Mesenchymal stem cell (in vitro differentiated cells and primary cell): ENCODE measurements at regions not wholly inside any gene's neighbourhood (a gene's known extent, or its start where the extent isn't known, plus 50 kb on each side); places are given as distances from the start of the nearest gene placed in this dataset.

Source experiments
- DNase-seq: peaks from one replicate; pipeline ENCODE4 v3.0.0-alpha.2; 2013
- H2AFZ ChIP-seq: one replicate; pipeline ENCODE4 v1.6.1; 2013; ENCODE audit warnings: low read depth, mild to moderate bottlenecking, control low read depth, inconsistent platforms, low read length, moderate library complexity
- H2AK5ac ChIP-seq: 2 replicates; pipeline ENCODE4 v1.6.1; 2013; ENCODE audit warnings: low read length, moderate library complexity, mild to moderate bottlenecking, inconsistent platforms; ENCODE audit not compliant: severe bottlenecking
- H2BK120ac ChIP-seq: one replicate; pipeline ENCODE4 v1.6.1; 2013; ENCODE audit warnings: low read depth, mild to moderate bottlenecking, inconsistent platforms, low read length, moderate library complexity
- H2BK12ac ChIP-seq, 2 experiments: one replicate each; pipeline ENCODE4 v1.6.1; 2013; ENCODE audit warnings: inconsistent platforms in 2 of 2, low read length in 2 of 2, mild to moderate bottlenecking in 2 of 2, moderate library complexity in 2 of 2, control low read depth in 1 of 2
- H2BK15ac ChIP-seq: one replicate; pipeline ENCODE4 v1.6.1; 2013; ENCODE audit warnings: mild to moderate bottlenecking, low read depth, inconsistent platforms; ENCODE audit not compliant: poor library complexity, severe bottlenecking
- H2BK5ac ChIP-seq: 2 replicates; pipeline ENCODE4 v1.6.1; 2013; ENCODE audit warnings: low read depth, mild to moderate bottlenecking, low read length, control low read depth, inconsistent platforms; ENCODE audit not compliant: poor library complexity, severe bottlenecking
- H3K14ac ChIP-seq, 2 experiments: one replicate each; pipeline ENCODE4 v1.6.1; 2013; ENCODE audit warnings: inconsistent platforms in 2 of 2, low read length in 2 of 2, control low read depth in 1 of 2, mild to moderate bottlenecking in 1 of 2, moderate library complexity in 1 of 2
- H3K18ac ChIP-seq, 2 experiments: one replicate each; pipeline ENCODE4 v1.6.1; 2013; ENCODE audit warnings: inconsistent platforms in 2 of 2, low read length in 2 of 2, control low read depth in 1 of 2, low read depth in 1 of 2, mild to moderate bottlenecking in 1 of 2
- H3K23ac ChIP-seq, 2 experiments: one replicate each; pipeline ENCODE4 v1.6.1; 2013; ENCODE audit warnings: inconsistent platforms in 2 of 2, low read length in 2 of 2, mild to moderate bottlenecking in 2 of 2, moderate library complexity in 2 of 2, control low read depth in 1 of 2
- H3K27ac ChIP-seq: 2 replicates; pipeline ENCODE4 v1.5.1; 2013; ENCODE audit warnings: mild to moderate bottlenecking, moderate library complexity, low read length, control low read depth, inconsistent platforms; ENCODE audit not compliant: poor library complexity, severe bottlenecking
- H3K27me3 ChIP-seq, 2 experiments: 2 replicates each; pipeline versions ENCODE4 v1.6.1 to v1.7.0; 2013; ENCODE audit warnings: low read length in 2 of 2, mild to moderate bottlenecking in 2 of 2, moderate library complexity in 2 of 2, control low read depth in 1 of 2, inconsistent platforms in 1 of 2; ENCODE audit not compliant: control insufficient read depth in 1 of 2, insufficient read depth in 1 of 2
- H3K36me3 ChIP-seq, 2 experiments: 2 replicates each; pipeline versions ENCODE4 v1.6.1 to v1.7.0; 2013; ENCODE audit warnings: low read length in 2 of 2, control low read depth in 1 of 2, inconsistent platforms in 1 of 2, low read depth in 1 of 2, mild to moderate bottlenecking in 1 of 2; ENCODE audit not compliant: insufficient read depth in 2 of 2, control insufficient read depth in 1 of 2
- H3K4ac ChIP-seq, 2 experiments: one replicate each; pipeline ENCODE4 v1.6.1; 2013; ENCODE audit warnings: inconsistent platforms in 2 of 2, low read length in 2 of 2, mild to moderate bottlenecking in 2 of 2, moderate library complexity in 2 of 2, control low read depth in 1 of 2, low read depth in 1 of 2
- H3K4me1 ChIP-seq: 2 replicates; pipeline ENCODE4 v1.6.1; 2013; ENCODE audit warnings: low read depth, low read length, control low read depth; ENCODE audit not compliant: control insufficient read depth, insufficient read depth
- H3K4me2 ChIP-seq: 2 replicates; pipeline ENCODE4 v1.6.1; 2013; ENCODE audit warnings: low read length, mild to moderate bottlenecking, inconsistent platforms; ENCODE audit not compliant: poor library complexity, severe bottlenecking
- H3K4me3 ChIP-seq, 2 experiments: 2 replicates each; pipeline versions ENCODE4 v1.5.1 to v1.7.0; 2013; ENCODE audit warnings: low read length in 2 of 2, mild to moderate bottlenecking in 2 of 2, control low read depth in 1 of 2, low read depth in 1 of 2; ENCODE audit not compliant: insufficient read depth in 1 of 2
- H3K79me1 ChIP-seq: replicated peaks from 2 replicates; pipeline ENCODE4 v1.6.1; 2013; ENCODE audit warnings: mild to moderate bottlenecking, control low read depth, low read length, inconsistent platforms; ENCODE audit not compliant: poor library complexity, severe bottlenecking
- H3K9ac ChIP-seq: 2 replicates; pipeline ENCODE4 v1.7.0; 2013; ENCODE audit warnings: mild to moderate bottlenecking, low read length, moderate library complexity
- H3K9me3 ChIP-seq: 2 replicates; pipeline ENCODE4 v1.7.0; 2013; ENCODE audit warnings: mild to moderate bottlenecking, low read length; ENCODE audit not compliant: control insufficient read depth
- H4K8ac ChIP-seq: one replicate; pipeline ENCODE4 v1.6.1; 2013; ENCODE audit warnings: inconsistent platforms, mild to moderate bottlenecking, low read length, moderate library complexity
- H4K91ac ChIP-seq: one replicate; pipeline ENCODE4 v1.6.1; 2013; ENCODE audit warnings: mild to moderate bottlenecking, low read length, inconsistent platforms
- whole genome bisulfite sequencing: methylation state at CpG from one replicate; pipeline ENCODE4 v1.1.7; 2013; ENCODE audit warnings: mixed read lengths; 5-methylcytosine and 5-hydroxymethylcytosine counted together

DNA sequence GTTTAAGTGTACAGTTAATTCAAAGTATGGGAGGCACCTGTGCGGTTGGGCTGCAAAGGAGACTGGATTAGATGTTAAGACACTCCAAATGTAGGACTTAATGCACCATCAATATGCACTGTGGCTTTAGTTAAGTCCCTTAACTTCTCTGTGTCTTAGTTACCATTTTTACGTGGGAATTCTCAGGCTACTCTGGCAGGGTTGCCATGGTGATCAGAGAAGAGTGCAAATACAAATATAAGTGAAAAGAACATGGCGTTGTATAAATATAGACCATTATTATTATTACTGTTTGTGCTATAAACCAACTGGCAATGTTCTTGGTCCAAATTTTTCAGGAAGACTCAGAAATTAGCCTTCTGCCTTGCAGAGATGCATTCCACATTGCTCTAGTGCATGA is 595.6 kb downstream of the NPHP4 start:
- H3K36me3 ChIP-seq, result no peaks in the 10 kb centered on the region
- no peak overlapping the region for H2BK5ac ChIP-seq
- DNase-seq, result no peak
- H3K4me2 ChIP-seq, result no peak overlapping the region
- no peak overlapping the region for H2AFZ ChIP-seq
- no peak overlapping the region for H2BK12ac ChIP-seq
- 47% methylated on average over 2 of the region's 3 CpGs for WGBS
- H2BK15ac ChIP-seq, result no peak overlapping the region
- H3K9ac ChIP-seq, result no peak overlapping the region
- no peak overlapping the region for H2AK5ac ChIP-seq
- H2BK120ac ChIP-seq, result no peak overlapping the region
- no peak overlapping the region for H3K27ac ChIP-seq
- H4K91ac ChIP-seq, result no peak overlapping the region
- no peaks in the 10 kb centered on the region for H3K79me1 ChIP-seq
- no peak overlapping the region for H3K23ac ChIP-seq
- no peak overlapping the region for H3K4ac ChIP-seq
- H3K9me3 ChIP-seq, result no peaks in the 10 kb centered on the region
- no peak overlapping the region for H4K8ac ChIP-seq
- no peak overlapping the region for H3K14ac ChIP-seq
- no peaks in the 10 kb centered on the region for H3K4me1 ChIP-seq
- H3K18ac ChIP-seq, result no peak overlapping the region
- H3K4me3 ChIP-seq, result no peak overlapping the region
- H3K27me3 ChIP-seq, result no peaks in the 10 kb centered on the region

DNA sequence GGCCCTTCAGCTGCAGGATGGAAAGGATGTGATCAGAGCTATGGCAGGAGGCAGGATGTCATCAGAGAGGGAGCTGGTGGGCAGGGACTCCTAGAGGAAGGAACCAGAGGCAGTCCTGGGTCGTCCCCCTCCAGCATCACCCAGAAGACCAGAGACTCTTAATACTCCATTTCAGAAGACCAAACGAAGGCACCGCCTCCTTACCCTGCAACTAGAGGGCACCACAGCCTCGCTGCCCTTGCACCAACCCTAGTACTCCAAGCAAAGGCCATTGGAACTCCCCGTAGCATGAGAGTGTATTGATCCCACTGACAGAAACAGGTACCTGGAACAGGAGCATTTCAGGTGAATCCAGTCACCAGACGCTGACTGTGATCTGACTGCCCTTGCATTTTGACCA is 598.1 kb downstream of the NPHP4 start:
- Histone ChIP-seq H2AK5ac (no peak overlapping the region), H3K9me3 (peaks cover 5% of the 10 kb centered on the region), H4K8ac (no peak overlapping the region), H3K4me2 (no peak overlapping the region), H3K18ac (no peak overlapping the region), H2BK120ac (no peak overlapping the region), H3K9ac (no peak overlapping the region), H2BK12ac (no peak overlapping the region), H3K36me3 (no peaks in the 10 kb centered on the region), H3K23ac (no peak overlapping the region), H4K91ac (no peak overlapping the region), H2AFZ (no peak overlapping the region), H3K4me3 (no peak overlapping the region), H3K4me1 (no peaks in the 10 kb centered on the region), H2BK15ac (no peak overlapping the region), H3K27ac (no peak overlapping the region), H3K27me3 (no peaks in the 10 kb centered on the region), H2BK5ac (no peak overlapping the region), H3K4ac (no peak overlapping the region), H3K79me1 (no peaks in the 10 kb centered on the region), H3K14ac (no peak overlapping the region)
- no peak for DNase-seq
- WGBS, result 53% methylated on average over 6 of the region's 6 CpGs

DNA sequence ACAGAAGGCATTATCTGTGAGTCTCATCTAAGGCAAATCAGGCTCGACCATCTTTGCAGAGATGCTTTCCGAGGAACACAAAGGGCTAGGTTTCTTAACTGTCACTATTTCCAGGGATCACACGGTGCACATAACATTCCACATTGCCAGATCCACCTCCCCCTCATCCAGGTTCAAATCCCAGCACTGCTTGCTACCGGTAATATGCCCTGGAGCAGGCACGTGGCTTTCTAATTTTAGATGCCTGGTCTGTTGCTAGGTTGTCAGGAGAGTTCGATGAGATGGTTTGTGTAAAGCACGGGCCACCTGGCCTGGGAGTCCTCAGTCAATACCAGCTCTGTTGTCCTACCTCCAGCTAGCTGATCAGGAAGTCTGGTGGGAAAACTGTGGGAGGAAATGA is 598.6 kb downstream of the NPHP4 start:
- Histone ChIP-seq H3K14ac (no peak overlapping the region), H3K36me3 (no peaks in the 10 kb centered on the region), H3K18ac (no peak overlapping the region), H3K27ac (no peak overlapping the region), H2BK5ac (no peak overlapping the region), H3K4me3 (no peak overlapping the region), H3K4me2 (no peak overlapping the region), H3K79me1 (no peaks in the 10 kb centered on the region), H3K9me3 (peaks cover 5% of the 10 kb centered on the region), H3K23ac (no peak overlapping the region), H3K4ac (no peak overlapping the region), H3K4me1 (no peaks in the 10 kb centered on the region), H4K91ac (no peak overlapping the region), H2AFZ (no peak overlapping the region), H2BK120ac (no peak overlapping the region), H2BK12ac (no peak overlapping the region), H3K27me3 (no peaks in the 10 kb centered on the region), H2AK5ac (no peak overlapping the region), H2BK15ac (no peak overlapping the region), H3K9ac (no peak overlapping the region), H4K8ac (no peak overlapping the region)
- WGBS, result 65% methylated on average over 7 of the region's 7 CpGs
- DNase-seq, result no peak

DNA sequence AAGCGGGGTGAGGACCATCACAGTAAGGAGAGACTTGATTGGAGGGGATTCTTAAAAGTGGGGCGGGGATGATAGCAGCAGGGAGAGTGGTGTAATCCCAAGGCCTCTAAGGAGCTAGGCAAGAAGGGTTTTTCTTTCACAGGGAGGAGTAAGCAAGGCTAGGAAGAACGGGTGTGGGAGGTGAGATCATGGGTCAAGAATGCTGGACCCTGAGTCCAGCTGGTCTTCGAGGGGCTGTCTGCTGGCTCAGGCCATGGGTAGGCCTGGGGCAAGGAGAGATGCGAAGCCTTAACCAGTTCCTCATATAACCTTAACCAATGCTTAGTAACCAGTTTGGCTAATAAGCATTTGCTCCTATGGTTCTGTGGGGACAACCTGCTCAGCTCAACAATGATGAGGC is 599.1 kb downstream of the NPHP4 start:
- Histone ChIP-seq H3K9ac (no peak overlapping the region), H2BK12ac (no peak overlapping the region), H3K36me3 (no peaks in the 10 kb centered on the region), H2BK5ac (no peak overlapping the region), H2AK5ac (no peak overlapping the region), H4K91ac (no peak overlapping the region), H3K4ac (no peak overlapping the region), H2BK120ac (no peak overlapping the region), H2BK15ac (no peak overlapping the region), H3K23ac (no peak overlapping the region), H3K18ac (no peak overlapping the region), H3K4me1 (no peaks in the 10 kb centered on the region), H3K27me3 (no peaks in the 10 kb centered on the region), H3K9me3 (peaks cover 5% of the 10 kb centered on the region), H3K4me3 (no peak overlapping the region), H3K27ac (no peak overlapping the region), H2AFZ (no peak overlapping the region), H3K4me2 (no peak overlapping the region), H4K8ac (no peak overlapping the region), H3K14ac (no peak overlapping the region), H3K79me1 (no peaks in the 10 kb centered on the region)
- no peak for DNase-seq
- WGBS, result 64% methylated on average over 4 of the region's 5 CpGs
